Caki2 (cell line): ENCODE measurements at regions not wholly inside any gene's neighbourhood (a gene's known extent, or its start where the extent isn't known, plus 50 kb on each side); places are given as distances from the start of the nearest gene placed in this dataset.

Source experiments
- DNase-seq: peaks from one replicate; pipeline ENCODE4 v3.0.0-alpha.2; 2015; ENCODE audit warnings: low read depth
- in situ Hi-C: cut with HindIII; loops from 2 replicates; pipeline ENCODE4 v1.10.0; 2016; ENCODE audit warnings: low sequenced_read_pairs, low pct_unique_long_range_greater_than_20kb, mixed read lengths

GRCh38 chr3:78154521-78155186 lies 1114.8 kb downstream of the ROBO2 start:
- in situ Hi-C loops: no loop called here
- DNase-seq: no peak

- DNase-seq: no peak
- in situ Hi-C loops: no loop called here
These were observed 1121.8 kb downstream of the ROBO2 start for GRCh38 chr3:78161736-78162135.

GRCh38 chr3:78163379-78163778 lies 1123.5 kb downstream of the ROBO2 start:
- in situ Hi-C loops: no loop called here
- DNase-seq: no peak

GRCh38 chr3:78165876-78166275 lies 1126.0 kb downstream of the ROBO2 start:
- in situ Hi-C loops: no loop called here
- DNase-seq: no peak

GRCh38 chr3:78174821-78175220 lies 1134.9 kb downstream of the ROBO2 start:
- in situ Hi-C loops: no loop called here
- DNase-seq: no peak

DNA sequence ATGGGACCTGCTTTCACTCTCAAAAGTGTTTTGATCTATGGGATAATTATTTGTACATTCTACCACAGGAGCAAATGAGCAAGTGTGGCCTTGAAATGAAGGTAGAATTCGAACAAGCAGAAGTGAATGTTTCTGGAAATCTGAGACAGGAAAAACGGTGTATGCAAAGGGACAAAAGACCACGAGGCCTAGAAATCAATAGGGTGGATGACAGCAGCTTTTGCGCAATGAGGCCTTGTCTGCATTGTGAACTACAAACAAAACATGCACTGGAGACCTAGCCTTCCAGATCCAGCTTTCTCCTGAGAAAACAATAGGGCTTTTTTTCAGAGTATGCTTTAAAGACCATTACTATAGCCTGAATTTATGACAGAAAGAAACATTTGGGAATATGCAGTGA lies 1137.0 kb downstream of the ROBO2 start:
- in situ Hi-C loops: no loop called here
- no peak for DNase-seq

- in situ Hi-C loops: no loop called here
- DNase-seq: no peak
These were observed 1137.9 kb downstream of the ROBO2 start for GRCh38 chr3:78177780-78178179.

GRCh38 chr3:78178209-78178608 lies 1138.3 kb downstream of the ROBO2 start:
- no peak for DNase-seq
- in situ Hi-C loops: no loop called here

DNA sequence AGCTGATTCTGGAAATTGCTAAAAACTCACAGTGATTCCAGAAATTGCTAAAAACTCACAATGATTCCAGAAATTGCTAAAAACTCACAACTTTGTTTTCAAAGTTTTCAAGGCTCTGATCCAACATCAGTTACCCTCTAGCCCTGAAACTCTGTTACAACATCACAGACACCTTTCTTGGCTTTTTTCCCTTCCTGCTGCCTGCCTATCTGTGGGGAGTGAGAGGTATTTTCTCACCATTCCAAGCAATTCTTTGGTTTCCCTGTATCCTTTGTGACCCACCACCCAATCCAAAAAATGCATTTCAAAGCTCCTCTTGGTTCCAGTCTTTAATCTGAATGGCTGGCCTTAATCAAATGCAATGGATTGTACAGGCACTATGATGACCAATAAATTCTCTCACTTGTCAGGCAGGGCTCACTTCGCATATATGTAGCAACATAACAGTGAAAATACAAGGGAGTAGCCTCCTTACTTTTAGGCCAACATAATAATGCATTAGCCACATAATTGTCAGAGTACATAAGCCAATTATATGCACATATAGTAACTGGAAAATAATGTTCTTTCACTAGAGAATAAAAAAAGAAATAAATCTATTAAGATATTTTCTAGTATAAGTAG lies 1139.0 kb downstream of the ROBO2 start:
- no peak for DNase-seq
- in situ Hi-C loops: no loop called here

DNA sequence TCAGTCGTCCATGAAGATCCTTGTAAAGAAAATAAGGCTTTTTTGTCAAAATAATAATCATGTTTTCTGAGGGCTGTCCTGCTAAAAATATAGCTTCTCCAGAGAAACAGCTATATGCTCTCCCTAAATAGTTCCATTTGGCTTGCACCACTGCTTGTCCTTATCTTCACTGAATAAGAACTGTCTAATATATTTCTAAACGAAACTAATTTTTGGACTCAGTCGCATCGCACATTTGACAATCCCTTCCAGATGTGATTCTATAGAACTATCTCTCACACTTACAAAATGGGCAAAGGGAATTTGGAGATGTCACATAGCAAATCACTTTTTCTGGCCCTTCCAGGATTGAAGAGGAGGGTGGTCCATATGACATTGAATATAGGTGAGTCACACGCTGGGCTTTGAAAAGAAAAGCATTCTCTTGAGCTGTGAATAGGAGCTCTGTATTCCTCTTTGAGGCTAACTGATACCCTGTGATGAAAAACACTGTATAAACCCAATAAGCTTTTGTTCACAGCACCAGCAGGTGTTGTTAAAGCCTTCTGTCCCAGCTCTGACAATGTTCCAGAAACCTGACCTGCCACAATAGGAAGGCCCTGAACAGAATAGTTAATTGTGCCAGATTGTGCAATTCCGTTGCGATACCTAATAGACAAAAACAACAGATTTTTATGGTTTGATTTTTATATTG lies 1144.2 kb downstream of the ROBO2 start:
- DNase-seq: no peak
- in situ Hi-C loops: no loop called here

GRCh38 chr3:78186404-78186803 lies 1146.5 kb downstream of the ROBO2 start:
- DNase-seq: no peak
- in situ Hi-C loops: no loop called here

DNA sequence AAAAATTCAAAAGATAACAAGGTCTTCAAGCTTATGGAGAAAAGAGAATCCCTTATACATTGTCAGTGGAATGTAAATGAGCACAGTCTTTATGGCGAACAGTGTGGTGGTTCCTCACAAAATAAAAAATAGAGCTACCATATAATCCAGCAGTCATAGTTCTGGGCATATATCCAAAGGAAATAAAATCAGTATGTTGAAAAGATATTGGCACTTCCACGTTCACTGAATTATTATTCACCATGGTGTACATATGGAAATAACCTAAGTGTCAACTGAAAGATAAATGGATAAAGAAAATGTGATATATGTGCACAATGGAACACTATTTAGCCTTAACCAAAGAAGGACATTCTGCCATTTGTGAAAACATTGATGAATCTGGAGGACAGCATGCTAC lies 1161.2 kb downstream of the ROBO2 start:
- in situ Hi-C loops: no loop called here
- no peak for DNase-seq

GRCh38 chr3:78204977-78205376 lies 1165.1 kb downstream of the ROBO2 start:
- no peak for DNase-seq
- in situ Hi-C loops: no loop called here

DNA sequence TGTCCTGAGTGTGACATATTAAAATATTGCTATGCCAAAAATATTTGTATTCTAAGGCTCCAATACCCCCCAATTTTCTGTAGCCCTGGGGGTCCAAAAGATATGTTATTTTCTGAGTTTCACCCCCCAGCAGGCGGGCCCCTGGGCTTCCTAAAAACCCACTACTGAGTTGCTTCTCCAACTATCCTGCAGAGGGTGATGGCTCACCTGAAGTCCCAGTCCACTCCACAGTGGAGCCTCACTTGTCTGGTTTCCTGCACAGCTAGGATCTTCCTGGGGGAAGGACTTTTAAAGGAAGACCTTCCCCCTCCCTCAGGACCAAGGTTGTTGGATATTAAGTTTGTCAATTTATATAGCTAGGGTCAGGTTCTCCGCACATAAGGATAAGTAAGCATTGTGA lies 1181.4 kb downstream of the ROBO2 start:
- no peak for DNase-seq
- in situ Hi-C loops: no loop called here

GRCh38 chr3:78221796-78222195 lies 1181.9 kb downstream of the ROBO2 start:
- DNase-seq: no peak
- in situ Hi-C loops: no loop called here

DNA sequence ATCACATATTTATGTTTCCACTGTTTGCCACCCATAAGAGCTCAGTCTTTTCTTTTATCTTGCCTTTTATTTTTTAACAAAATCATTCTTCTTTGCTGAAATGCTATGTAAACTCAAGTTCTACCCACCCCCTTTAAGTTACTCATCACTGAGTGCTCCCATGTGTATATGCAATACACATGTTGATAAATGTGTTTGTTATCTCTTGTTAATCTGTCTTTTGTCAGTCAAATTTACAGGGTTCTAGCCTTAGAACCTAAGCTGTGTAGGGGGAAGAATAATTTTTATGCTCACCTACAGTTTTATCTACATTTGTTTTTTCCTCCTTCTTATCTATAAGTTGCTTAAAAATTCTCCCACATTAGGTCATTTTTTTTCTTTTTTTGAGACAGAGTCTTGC lies 1195.9 kb downstream of the ROBO2 start:
- in situ Hi-C loops: no loop called here
- DNase-seq: no peak

- no peak for DNase-seq
- in situ Hi-C loops: no loop called here
These were observed 1198.9 kb downstream of the ROBO2 start for GRCh38 chr3:78238811-78239210.

DNA sequence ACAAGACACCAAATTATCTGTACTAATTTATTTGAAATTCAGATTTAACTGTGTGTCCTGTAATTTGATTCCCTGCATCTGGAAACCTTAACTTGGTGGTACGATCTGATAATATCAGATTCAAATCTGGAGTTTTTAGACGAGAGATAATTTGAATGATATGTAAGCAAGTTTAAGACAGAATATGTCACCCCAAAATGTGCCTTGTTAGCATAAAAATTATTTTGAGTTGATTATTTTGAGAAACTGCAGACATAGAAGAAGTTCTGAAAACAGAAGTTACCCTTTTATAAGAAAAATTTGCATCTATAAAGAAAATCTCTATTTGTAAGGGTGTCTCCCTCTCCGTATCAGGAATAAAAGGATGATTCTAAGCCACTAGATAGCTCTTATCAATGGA lies 1202.8 kb downstream of the ROBO2 start:
- DNase-seq: no peak
- in situ Hi-C loops: no loop called here

GRCh38 chr3:78244136-78244535 lies 1204.2 kb downstream of the ROBO2 start:
- in situ Hi-C loops: no loop called here
- DNase-seq: no peak

GRCh38 chr3:78249294-78249693 lies 1209.4 kb downstream of the ROBO2 start:
- in situ Hi-C loops: no loop called here
- DNase-seq: no peak
